HG03460 (cell line): ENCODE measurements at regions not wholly inside any gene's neighbourhood (a gene's known extent, or its start where the extent isn't known, plus 50 kb on each side); places are given as distances from the start of the nearest gene placed in this dataset.

Source experiments
- ATAC-seq: cut with Tn5 transposase; IDR thresholded peaks from one replicate; pipeline ENCODE4 v1.9.1; 2021; ENCODE audit not compliant: unreplicated experiment

- ATAC-seq = no peak
Observed at GRCh38 chr12:30440826-30441602, 254.7 kb downstream of the IPO8 start.

DNA sequence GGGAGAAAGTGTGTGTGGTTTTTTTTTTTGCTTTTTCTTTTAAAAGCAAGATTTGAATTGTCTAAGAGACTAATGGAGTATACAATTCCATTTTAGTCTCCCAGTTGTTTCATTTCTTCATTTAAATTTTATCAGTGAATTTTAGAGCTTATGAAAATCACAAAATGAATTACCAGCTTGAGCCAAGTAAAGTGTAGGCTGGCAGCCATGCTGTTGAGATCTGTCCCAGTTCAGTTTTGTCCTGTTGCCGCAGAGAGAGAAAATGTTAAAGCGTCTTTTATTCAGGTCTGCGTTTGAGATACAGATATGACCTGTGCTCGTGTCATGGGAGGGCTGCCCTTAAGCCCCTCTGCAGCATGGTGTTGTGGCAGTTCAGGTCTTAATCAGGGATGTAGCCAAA, 256.5 kb downstream of the IPO8 start:
- no peak for ATAC-seq

DNA sequence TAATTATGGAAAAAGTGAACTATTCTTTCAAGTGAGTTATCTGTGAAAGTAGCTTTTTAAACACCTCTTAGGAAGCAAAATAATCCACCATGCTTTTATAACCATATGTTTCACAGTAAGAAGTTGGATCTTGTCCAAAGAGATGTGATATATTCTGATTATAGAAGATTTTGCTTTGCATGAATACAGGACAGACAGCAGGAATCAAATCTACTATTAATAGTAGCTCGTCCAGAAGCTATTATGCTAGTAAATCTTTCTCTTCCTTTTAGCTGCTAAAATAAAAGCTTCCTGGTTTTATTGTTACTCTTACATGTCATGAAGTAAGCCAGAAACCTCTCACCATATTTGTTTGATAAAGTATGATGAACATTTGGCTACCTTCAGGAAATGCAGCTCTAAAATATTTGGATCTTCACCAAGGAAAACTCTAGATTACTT, 257.0 kb downstream of the IPO8 start:
- no peak for ATAC-seq

DNA sequence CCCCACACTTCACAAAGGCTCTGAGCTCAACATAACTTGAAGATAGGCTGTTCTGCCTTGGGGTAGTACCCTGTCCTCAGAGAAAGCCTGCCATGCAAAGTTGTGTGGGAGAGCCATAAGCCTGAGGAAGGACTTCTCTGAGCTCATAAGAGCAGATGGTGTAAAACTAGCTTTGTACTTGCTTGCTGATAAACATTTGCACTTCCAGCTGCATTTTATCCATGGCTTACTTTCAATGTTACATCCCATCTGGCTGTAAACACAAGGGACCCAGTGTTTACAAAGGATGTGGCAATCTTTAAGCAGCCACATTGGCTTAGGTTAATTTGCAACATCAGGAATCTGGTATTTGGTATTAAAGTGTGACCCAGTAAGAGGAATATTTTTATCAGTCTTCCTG, 258.1 kb downstream of the IPO8 start:
- no peak for ATAC-seq

- ATAC-seq = no peak
Observed at GRCh38 chr12:30437044-30437443, 258.6 kb downstream of the IPO8 start.

DNA sequence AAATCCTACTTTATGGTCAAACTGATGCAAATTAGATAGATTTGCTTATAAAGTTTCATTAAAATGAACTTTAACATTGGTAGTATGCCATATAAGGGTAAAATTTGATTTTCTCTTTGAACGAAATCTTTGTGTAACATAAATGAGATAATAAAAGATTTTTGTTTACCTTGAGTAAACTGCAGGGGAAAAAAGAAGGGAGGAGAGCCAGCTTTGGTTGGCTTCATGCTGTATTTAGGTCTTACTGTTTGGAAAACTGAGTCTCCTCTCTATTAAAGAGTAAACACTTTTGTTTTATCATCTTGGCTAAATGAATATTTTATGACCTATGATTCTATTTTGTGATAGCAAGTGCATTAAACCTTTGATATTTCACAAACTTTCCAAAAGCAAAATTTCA, 267.6 kb downstream of the IPO8 start:
- ATAC-seq = no peak

- no peak for ATAC-seq
Observed at GRCh38 chr12:30427555-30427954, 268.1 kb downstream of the IPO8 start.

- no peak for ATAC-seq
Observed at GRCh38 chr12:30425445-30425844, 270.2 kb downstream of the IPO8 start.

GRCh38 chr12:30423330-30423729, 272.3 kb downstream of the IPO8 start:
- no peak for ATAC-seq

DNA sequence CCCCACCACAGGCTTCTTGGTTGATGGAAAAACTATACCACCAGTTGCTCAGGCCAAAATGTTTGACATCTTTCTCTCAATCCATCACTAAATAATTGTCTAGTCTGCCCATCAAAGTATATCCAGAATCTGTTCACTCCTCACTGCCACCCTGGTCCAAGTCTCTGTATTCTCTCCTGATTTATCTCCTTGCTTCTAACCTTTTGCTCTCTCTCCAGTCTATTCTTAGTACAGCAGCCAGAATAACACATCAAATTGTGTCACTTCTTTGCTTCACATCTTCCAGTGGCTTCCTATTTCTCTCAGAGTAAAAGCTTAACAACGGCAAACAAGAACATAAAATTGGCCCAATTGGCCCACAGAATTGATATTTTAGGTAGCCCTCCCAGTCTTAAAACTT, 272.8 kb downstream of the IPO8 start:
- no peak for ATAC-seq

GRCh38 chr12:30420561-30420960, 275.1 kb downstream of the IPO8 start:
- no peak for ATAC-seq

DNA sequence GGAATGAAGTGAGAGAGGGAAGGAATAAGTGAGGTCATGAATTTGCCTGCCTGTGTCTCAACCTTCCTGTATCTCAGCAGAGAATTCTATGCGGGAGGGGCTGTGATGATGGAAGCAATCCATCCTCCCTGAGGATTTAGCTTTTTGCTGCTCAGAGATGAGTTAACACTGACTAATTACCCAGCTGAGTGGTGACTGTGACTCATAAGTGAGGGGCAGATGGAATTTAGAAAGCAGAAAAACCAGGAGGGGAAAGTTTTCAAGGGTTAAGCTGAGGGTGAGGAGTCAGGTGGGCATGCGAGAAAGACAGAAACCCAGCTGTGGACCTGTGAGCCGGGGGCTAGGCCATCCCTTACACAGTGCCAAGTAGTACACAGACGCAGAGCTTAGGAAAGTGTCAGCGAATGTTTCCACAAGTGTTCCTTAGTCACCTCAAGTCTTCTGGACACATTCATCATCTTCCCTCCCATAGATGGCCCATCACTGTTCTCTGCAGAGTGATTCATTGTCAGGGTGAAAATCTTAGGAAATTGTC, 277.9 kb downstream of the IPO8 start:
- no peak for ATAC-seq

DNA sequence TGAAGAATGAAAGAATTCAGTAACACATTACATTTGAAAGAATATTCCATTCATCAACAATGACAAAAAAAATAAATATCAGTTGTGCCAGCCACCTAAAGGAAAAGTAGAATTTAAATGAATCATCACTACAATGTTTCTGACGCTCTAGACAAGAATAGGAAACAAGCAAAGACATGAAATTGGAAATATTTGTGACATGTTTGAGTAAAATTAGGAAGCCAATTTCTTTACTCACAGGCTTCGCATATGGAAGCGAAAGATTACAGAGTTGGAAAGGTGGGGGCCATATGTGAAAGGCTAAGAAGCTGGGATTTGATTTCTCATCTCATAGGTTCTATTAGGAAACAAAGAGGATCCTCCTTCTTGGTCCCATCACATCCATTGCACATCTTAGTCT, 279.0 kb downstream of the IPO8 start:
- ATAC-seq = no peak

- no peak for ATAC-seq
Observed at GRCh38 chr12:30415777-30416176, 279.9 kb downstream of the IPO8 start.

DNA sequence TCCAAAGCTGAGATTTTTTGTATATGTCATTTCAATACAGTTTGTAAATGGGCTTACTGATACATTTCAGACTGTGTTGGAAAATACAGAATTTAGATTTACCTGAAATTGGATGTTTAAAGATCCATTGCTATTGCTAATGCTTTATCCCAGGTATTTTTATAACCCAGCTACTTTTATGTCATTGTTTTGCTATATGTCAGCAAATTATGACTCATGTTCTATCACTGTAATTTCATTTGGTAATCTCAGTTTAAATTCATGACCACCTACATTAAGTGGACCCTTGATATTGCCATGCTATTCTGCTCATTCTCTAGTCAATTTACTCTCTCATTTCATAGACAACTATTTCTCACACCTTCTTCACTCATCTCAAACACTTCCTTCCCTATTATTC, 281.2 kb downstream of the IPO8 start:
- ATAC-seq = no peak

GRCh38 chr12:30400349-30400748, 295.3 kb downstream of the IPO8 start:
- no peak for ATAC-seq

- ATAC-seq = no peak
Observed at GRCh38 chr12:30399859-30400258, 295.8 kb downstream of the IPO8 start.

GRCh38 chr12:30396576-30396975, 299.1 kb downstream of the IPO8 start:
- no peak for ATAC-seq

DNA sequence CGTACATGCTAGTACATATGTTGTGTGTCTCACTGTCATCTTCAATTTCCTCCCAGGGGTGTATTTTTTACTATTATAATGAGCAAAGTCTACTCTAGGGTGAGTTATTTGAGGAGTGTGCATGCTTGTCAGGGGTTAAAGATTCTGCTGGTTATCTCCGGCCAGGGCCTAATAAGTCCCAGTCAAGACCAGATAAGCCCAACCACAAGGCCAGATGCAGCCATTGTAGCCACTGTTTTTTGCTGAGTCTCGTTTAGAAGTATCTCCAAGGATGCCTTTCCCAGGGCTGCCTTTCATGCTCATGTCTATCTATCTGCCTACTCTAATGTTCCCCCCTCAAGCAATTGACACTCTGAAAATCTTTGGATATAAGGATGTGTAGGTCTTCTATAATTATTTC, 300.5 kb downstream of the IPO8 start:
- ATAC-seq = no peak

DNA sequence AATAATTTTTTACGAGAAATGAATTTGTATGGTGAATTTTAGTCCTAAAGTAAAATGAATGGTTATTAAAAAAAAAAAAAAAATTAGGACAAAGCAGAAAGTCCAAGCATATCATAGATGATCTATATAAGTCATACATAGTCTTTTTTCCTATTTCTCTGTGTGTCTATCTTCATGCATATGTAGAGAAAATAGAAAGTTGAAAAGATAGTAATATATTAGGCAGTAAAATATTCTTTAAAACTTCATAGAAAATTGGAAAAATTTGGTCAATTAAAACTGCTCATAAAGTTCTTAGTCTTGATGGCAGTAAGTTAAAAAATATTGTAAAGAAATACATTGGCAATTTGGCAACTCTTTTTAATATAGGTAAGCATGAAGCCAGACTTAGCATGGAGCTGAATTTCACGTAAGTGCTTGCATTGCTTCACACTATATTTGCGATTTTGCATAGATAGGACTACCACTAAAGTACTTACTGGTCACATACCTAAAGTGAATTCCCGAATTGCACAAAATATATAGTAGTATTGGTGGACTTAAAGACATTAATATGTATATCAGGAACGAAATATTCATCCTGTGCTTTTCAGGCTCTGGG, 303.8 kb downstream of the IPO8 start:
- no peak for ATAC-seq

GRCh38 chr12:30385706-30386105, 310.0 kb downstream of the IPO8 start:
- no peak for ATAC-seq

GRCh38 chr12:30384976-30385375, 310.7 kb downstream of the IPO8 start:
- no peak for ATAC-seq

GRCh38 chr12:30378307-30378706, 317.4 kb downstream of the IPO8 start:
- ATAC-seq = no peak
